ENCODE measurements at regions not wholly inside any gene's neighbourhood (a gene's known extent, or its start where the extent isn't known, plus 50 kb on each side); places are given as distances from the start of the nearest gene placed in this dataset.
"Not testable (repeated sequence)": the region's sequence is repeated elsewhere in the genome, so short reads cannot be mapped to it uniquely, and the experiment has no call there.

- Mint-ChIP-seq H3K27ac (no peak overlapping the region), H3K27me3 (ENCODE audit: low read depth) (peaks cover 42% of the 10 kb centered on the region), H3K4me1 (ENCODE audit: low read depth) (peaks cover 2% of the 10 kb centered on the region), H3K36me3 (ENCODE audit: low read depth) (no peaks in the 10 kb centered on the region), H3K4me3 (no peak overlapping the region), H3K9me3 (peaks cover 26% of the 10 kb centered on the region)
- DNase-seq (ENCODE audit: low spot score), result no peak
These were observed 74.8 kb upstream of the SIRPA start for GRCh38 chr20:1820138-1821079.

- H3K4me3 Mint-ChIP-seq, result no peak overlapping the region
These were observed 75.7 kb upstream of the SIRPA start for GRCh38 chr20:1819311-1820137.

GRCh38 chr20:1818895-1819294 lies 76.3 kb upstream of the SIRPA start:
- Mint-ChIP-seq H3K4me3 (no peak overlapping the region), H3K4me1 (ENCODE audit: low read depth) (peaks cover 2% of the 10 kb centered on the region), H3K9me3 (peaks cover 26% of the 10 kb centered on the region), H3K36me3 (ENCODE audit: low read depth) (no peaks in the 10 kb centered on the region), H3K27me3 (ENCODE audit: low read depth) (peaks cover 51% of the 10 kb centered on the region), H3K27ac (no peak overlapping the region)
- DNase-seq (ENCODE audit: low spot score), result no peak

More at GRCh38 chr20:1819311-1820137, 75.7 kb upstream of the SIRPA start:
- Mint-ChIP-seq H3K4me1 (ENCODE audit: low read depth) (peaks cover 2% of the 10 kb centered on the region), H3K27ac (no peak overlapping the region), H3K27me3 (ENCODE audit: low read depth) (peaks cover 46% of the 10 kb centered on the region), H3K9me3 (peaks cover 26% of the 10 kb centered on the region), H3K36me3 (ENCODE audit: low read depth) (no peaks in the 10 kb centered on the region)
- no peak for DNase-seq (ENCODE audit: low spot score)

GRCh38 chr20:1818247-1818840 lies 76.9 kb upstream of the SIRPA start:
- no peak overlapping the region for H3K4me3 Mint-ChIP-seq
- no peak overlapping the region for H3K27ac Mint-ChIP-seq
- peaks cover 22% of the 10 kb centered on the region for H3K9me3 Mint-ChIP-seq
- no peak for DNase-seq (ENCODE audit: low spot score)
- H3K4me1 Mint-ChIP-seq (ENCODE audit: low read depth), result peaks cover 2% of the 10 kb centered on the region
- H3K27me3 Mint-ChIP-seq (ENCODE audit: low read depth), result peaks cover 51% of the 10 kb centered on the region
- H3K36me3 Mint-ChIP-seq (ENCODE audit: low read depth), result no peaks in the 10 kb centered on the region

- Mint-ChIP-seq H3K36me3 (ENCODE audit: low read depth) (no peaks in the 10 kb centered on the region), H3K4me3 (no peak overlapping the region), H3K4me1 (ENCODE audit: low read depth) (peaks cover 2% of the 10 kb centered on the region), H3K27ac (no peak overlapping the region), H3K9me3 (peaks cover 16% of the 10 kb centered on the region), H3K27me3 (ENCODE audit: low read depth) (peaks cover 51% of the 10 kb centered on the region)
- DNase-seq (ENCODE audit: low spot score), result no peak
These were observed 77.5 kb upstream of the SIRPA start for GRCh38 chr20:1817577-1818211.

- Mint-ChIP-seq H3K27me3 (ENCODE audit: low read depth) (peaks cover 49% of the 10 kb centered on the region), H3K4me1 (ENCODE audit: low read depth) (peaks cover 2% of the 10 kb centered on the region), H3K9me3 (peaks cover 8% of the 10 kb centered on the region), H3K27ac (no peak overlapping the region), H3K36me3 (ENCODE audit: low read depth) (no peaks in the 10 kb centered on the region), H3K4me3 (no peak overlapping the region)
- DNase-seq (ENCODE audit: low spot score), result no peak
These were observed 78.5 kb upstream of the SIRPA start for GRCh38 chr20:1816384-1817381.

- Mint-ChIP-seq H3K27me3 (ENCODE audit: low read depth) (peaks cover 55% of the 10 kb centered on the region), H3K4me1 (ENCODE audit: low read depth) (peaks cover 6% of the 10 kb centered on the region), H3K9me3 (no peaks in the 10 kb centered on the region), H3K4me3 (no peak overlapping the region), H3K36me3 (ENCODE audit: low read depth) (no peaks in the 10 kb centered on the region), H3K27ac (no peak overlapping the region)
- DNase-seq (ENCODE audit: low spot score), result no peak
These were observed 79.6 kb upstream of the SIRPA start for GRCh38 chr20:1815502-1816085.

GRCh38 chr20:1814861-1815260 lies 80.3 kb upstream of the SIRPA start:
- H3K27me3 Mint-ChIP-seq (ENCODE audit: low read depth), result peaks cover 54% of the 10 kb centered on the region
- H3K9me3 Mint-ChIP-seq; H3K27ac Mint-ChIP-seq; DNase-seq (ENCODE audit: low spot score); H3K4me3 Mint-ChIP-seq; H3K4me1 Mint-ChIP-seq (ENCODE audit: low read depth); H3K36me3 Mint-ChIP-seq (ENCODE audit: low read depth): not testable (repeated sequence)

GRCh38 chr20:1813674-1814635 lies 81.3 kb upstream of the SIRPA start:
- no peak overlapping the region for H3K27ac Mint-ChIP-seq
- H3K4me3 Mint-ChIP-seq, result no peak overlapping the region
- no peaks in the 10 kb centered on the region for H3K36me3 Mint-ChIP-seq (ENCODE audit: low read depth)
- peaks cover 53% of the 10 kb centered on the region for H3K27me3 Mint-ChIP-seq (ENCODE audit: low read depth)
- peaks cover 6% of the 10 kb centered on the region for H3K4me1 Mint-ChIP-seq (ENCODE audit: low read depth)
- no peaks in the 10 kb centered on the region for H3K9me3 Mint-ChIP-seq
- DNase-seq (ENCODE audit: low spot score), result no peak

- H3K27me3 Mint-ChIP-seq (ENCODE audit: low read depth), result peaks cover 46% of the 10 kb centered on the region
- DNase-seq (ENCODE audit: low spot score), result no peak
- peaks cover 6% of the 10 kb centered on the region for H3K4me1 Mint-ChIP-seq (ENCODE audit: low read depth)
- no peaks in the 10 kb centered on the region for H3K36me3 Mint-ChIP-seq (ENCODE audit: low read depth)
- H3K27ac Mint-ChIP-seq, result no peak overlapping the region
- no peak overlapping the region for H3K4me3 Mint-ChIP-seq
- H3K9me3 Mint-ChIP-seq, result no peaks in the 10 kb centered on the region
These were observed 82.1 kb upstream of the SIRPA start for GRCh38 chr20:1813101-1813529.

- Mint-ChIP-seq H3K9me3 (no peaks in the 10 kb centered on the region), H3K27me3 (ENCODE audit: low read depth) (peaks cover 36% of the 10 kb centered on the region), H3K4me1 (ENCODE audit: low read depth) (peaks cover 6% of the 10 kb centered on the region), H3K4me3 (no peak overlapping the region), H3K36me3 (ENCODE audit: low read depth) (no peaks in the 10 kb centered on the region), H3K27ac (no peak overlapping the region)
- DNase-seq (ENCODE audit: low spot score), result no peak
These were observed 83.3 kb upstream of the SIRPA start for GRCh38 chr20:1811621-1812498.

Data from T-helper 2 cell treated with Interferon-gamma antibody and Interleukin-4, amounts not matched to agents 5 μg/mL and 100 μg/mL, for 36 hours (primary cell).